RPMI8226 (cell line): ENCODE measurements at regions not wholly inside any gene's neighbourhood (a gene's known extent, or its start where the extent isn't known, plus 50 kb on each side); places are given as distances from the start of the nearest gene placed in this dataset.
A peak's percentile ranks its signal among the peaks of the same experiment; 100 is the strongest.
"Not testable (repeated sequence)": the region's sequence is repeated elsewhere in the genome, so short reads cannot be mapped to it uniquely, and the experiment has no call there.

Source experiments
- DNase-seq: peaks from one replicate; pipeline ENCODE4 v3.0.0-alpha.2; 2015

GRCh38 chr3:170814822-170815221 lies 55.2 kb downstream of the RPL22L1 start:
- DNase-seq: no peak

DNA sequence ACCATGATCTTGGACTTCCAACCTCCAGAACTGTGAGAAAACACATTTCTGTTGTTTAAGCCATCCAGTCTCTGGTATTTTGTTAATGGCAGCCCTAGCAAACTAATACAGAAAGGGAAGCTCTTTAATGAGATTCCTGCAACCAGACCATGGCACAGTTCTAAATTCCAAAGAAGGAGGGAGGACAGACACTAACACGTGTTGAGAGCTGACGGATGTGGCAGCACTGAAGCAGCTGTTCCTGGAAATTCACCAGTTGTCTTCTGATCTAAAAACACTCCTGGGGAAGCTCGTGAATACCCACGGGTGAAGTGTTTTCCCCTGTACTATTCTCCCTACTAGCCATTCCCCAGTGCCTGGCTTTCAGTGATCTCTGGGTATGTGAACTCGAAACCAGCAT lies 56.7 kb downstream of the RPL22L1 start:
- DNase-seq: no peak

- peak; percentile 87 for DNase-seq
Observed at GRCh38 chr3:170811928-170812591, 57.9 kb downstream of the RPL22L1 start.

DNA sequence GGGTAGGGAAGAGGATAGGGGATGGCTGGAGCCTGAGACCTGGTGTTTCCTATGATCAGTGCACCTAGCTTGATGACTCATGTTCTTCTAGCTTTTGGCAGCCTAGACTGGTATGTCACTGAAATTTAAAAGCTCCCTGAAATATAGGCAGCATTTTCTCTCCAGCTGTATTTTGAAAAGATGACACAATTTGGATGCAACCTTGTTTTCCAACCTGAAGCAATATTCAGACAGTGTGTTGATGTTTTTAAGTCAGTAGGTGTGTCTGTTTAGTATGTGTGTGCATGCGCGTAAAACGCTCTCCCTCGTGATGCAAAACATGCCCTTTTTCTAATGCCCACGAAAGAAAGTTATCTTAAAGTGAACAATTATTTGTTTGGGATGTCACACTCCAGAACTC lies 58.5 kb downstream of the RPL22L1 start:
- no peak for DNase-seq

GRCh38 chr3:170809975-170810357 lies 60.0 kb downstream of the RPL22L1 start:
- DNase-seq: no peak

DNA sequence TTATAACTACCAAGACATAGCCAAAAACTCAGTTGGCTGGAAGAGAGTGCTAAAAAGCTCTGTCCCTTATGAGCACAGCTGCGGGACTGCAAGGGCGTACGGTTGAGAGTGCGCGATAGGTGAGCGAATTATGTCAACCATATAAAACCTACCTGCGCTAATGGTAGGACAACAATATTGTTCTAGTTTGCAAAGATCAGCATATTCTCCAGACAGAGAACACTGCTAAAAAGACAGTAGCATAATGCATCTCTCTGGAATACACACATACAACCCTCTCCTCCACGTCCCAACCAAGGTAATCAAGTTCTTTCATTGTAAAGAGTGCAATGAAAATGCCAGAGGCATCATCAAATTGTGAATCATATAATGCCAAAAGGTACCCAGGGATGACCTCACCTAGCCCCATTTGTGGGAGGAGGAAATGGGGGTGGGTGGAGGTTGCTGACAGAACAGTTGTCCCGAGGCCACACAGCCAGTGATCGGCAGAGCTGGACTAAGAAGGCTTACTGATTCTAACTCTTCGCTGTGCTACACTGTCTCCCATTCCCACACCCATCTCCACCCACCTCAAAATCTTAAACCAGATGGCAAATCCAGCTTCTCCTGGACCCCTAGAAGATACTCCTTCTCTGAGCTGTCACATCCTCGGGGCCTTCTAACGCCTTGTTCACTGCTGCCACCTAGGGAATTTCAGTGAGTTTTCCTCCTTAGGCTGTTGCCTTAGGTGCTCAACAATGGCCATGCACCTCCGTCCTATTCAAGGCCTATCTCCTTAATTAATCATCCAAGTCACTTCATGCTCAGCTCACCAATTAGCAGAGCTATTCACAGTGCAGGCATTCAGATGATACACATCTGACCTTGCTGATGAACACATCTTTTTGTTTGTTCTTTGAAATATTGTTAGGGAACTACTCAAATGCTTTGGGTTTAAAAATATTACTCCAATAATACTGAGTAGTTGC lies 60.7 kb downstream of the RPL22L1 start:
- peak; percentile 64 for DNase-seq

GRCh38 chr3:170808041-170808440 lies 62.0 kb downstream of the RPL22L1 start:
- no peak for DNase-seq

DNA sequence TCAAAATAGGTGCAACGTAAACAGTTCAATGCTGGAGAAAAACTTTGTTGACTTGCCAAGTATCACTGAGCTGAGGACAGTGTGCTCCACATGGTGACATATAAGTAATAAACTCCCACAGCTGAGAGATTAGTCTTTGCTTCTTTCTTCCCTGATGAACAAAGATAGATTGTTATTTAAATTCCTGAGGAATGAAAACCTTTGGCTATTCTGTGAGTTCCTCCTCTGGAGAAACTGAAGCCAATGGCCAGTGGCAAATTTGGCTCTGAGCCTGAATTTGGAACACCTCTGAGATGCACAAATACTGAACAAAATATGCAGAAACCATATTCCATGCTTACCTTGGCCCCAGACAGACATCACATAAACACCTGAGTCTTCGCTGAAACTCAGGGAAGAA lies 63.3 kb downstream of the RPL22L1 start:
- DNase-seq: no peak

DNA sequence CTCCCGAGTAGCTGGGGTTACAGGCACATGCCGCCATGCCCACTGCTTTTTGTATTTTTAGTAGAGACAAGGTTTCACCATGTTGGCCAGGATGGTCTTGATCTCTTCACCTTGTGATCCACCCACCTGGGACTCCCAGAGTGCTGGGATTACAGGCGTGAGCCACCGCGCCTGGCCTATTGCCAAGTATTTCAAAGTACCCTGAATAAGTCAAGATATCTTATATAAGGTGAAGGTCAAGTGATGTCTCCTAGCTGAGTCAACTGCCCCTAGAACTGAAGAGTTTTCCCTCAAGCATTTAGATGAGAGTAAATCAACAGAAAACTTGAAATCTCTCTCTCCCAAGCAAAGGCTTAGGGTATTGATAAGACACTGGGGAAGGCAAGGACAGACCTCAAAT lies 63.9 kb downstream of the RPL22L1 start:
- DNase-seq: no peak

DNA sequence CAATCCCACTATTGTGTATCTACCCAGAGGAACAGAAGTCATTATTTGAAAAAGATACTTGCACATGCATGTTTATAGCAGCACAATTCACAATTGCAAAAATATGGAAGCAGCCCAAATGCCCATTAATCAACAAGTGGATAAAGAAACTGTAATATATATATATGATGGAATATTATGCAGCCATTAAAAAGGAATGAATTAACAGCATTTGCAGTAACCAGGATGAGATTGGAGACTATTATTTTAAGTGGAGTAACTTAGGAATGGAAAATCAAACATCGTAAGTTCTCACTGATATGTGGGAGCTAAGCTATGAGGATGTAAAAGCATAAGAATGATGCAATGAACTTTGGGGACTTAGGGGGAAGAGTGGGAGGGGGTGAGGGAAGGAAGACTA lies 64.7 kb downstream of the RPL22L1 start:
- DNase-seq: not testable (repeated sequence)

DNA sequence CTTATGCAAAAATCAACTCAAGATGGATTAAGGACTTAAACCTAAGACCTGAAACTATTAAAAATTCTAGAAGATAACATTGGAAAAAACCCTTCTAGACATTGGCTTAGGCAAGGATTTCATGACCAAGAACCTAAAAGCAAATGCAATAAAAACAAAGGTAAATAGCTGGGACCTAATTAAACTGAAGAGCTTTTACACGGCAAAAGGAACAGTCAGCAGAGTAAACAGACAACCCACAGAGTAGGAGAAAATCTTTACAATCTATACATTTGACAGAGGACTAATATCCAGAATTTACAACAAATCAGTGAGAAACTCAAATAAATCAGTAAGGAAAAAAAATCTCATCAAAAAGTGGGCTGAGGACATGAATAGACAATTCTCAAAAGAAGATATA lies 65.4 kb downstream of the RPL22L1 start:
- DNase-seq: not testable (repeated sequence)

DNA sequence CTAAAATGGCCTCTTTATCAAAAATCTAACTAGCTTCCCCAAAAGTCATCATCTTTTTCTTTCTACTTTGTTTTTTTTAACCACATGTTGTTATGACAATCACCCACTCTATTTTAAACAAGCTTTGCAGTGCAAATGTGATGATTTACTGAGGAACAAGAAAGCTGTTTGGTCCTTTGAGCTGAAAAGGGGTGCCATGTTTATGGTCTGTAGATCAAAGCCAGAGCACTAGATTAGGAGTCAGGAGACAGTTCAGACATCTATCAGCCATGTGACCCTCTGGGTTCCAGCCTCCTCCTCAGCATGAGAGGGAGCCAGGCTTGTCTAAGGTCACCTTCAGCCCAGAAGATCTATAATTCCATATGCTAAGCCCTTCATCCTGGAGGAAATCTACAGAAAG lies 65.9 kb downstream of the RPL22L1 start:
- no peak for DNase-seq

- DNase-seq: no peak
Observed at GRCh38 chr3:170802164-170803151, 67.5 kb downstream of the RPL22L1 start.

GRCh38 chr3:170801597-170801996 lies 68.4 kb downstream of the RPL22L1 start:
- DNase-seq: no peak

DNA sequence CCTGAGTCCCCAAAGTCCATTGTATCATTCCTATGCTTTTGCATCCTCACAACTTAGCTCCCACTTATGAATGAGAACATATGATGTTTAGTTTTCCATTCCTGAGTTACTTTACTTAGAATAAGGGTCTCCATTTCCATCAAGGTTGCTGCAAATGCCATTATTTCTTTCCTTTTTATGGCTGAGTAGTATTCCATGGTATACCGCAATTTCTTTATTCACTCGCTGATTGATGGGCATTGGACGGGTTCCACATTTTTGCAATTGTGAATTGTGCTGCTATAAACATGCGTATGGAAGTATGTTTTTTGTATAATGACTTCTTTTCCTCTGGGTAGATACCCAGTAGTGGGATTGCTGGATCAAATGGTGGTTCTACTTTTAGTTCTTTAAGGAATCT lies 69.7 kb downstream of the RPL22L1 start:
- not testable (repeated sequence) for DNase-seq

DNA sequence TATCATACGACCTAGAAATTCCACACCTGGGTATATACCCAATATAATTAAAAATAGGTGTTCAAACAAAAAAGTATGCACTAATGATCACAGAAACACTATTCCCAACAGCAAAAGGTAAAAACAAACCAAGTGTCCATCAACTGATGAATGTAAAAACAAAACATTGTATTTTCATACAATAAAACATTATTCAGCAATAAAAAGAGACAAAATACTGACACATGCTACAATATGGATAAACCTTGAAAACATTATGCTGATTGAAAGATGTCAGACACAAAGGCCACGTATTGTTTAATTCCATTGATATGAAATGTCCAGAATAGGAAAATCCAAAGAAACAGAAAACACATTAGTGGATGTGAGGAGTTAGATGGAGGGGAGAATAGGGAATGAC lies 71.0 kb downstream of the RPL22L1 start:
- DNase-seq: no peak

- no peak for DNase-seq
Observed at GRCh38 chr3:170797685-170798084, 72.3 kb downstream of the RPL22L1 start.

DNA sequence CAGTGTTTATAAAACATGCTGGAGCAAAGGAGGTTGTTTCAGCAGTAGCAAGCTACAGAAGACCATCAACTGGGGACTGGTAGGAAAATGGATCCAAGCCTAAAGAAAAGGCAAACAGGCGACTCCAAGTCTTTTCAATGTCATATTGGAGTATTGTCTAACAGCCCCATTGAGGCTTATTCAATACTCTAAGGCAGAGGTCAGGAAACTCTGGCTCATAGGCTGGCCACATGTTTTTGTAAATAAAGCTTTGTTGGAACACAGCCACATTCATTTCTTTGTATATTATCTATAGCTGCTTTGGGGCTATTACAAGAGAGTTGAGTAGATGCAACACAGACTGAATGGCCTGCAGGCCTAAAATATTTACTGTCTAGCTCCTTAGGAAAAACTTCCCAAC lies 77.5 kb downstream of the RPL22L1 start:
- DNase-seq: no peak

- no peak for DNase-seq
Observed at GRCh38 chr3:170790647-170791046, 79.3 kb downstream of the RPL22L1 start.

- no peak for DNase-seq
Observed at GRCh38 chr3:170787464-170787863, 82.5 kb downstream of the RPL22L1 start.

- no peak for DNase-seq
Observed at GRCh38 chr3:170785454-170785853, 84.5 kb downstream of the RPL22L1 start.

GRCh38 chr3:170784406-170784805 lies 85.6 kb downstream of the RPL22L1 start:
- no peak for DNase-seq

DNA sequence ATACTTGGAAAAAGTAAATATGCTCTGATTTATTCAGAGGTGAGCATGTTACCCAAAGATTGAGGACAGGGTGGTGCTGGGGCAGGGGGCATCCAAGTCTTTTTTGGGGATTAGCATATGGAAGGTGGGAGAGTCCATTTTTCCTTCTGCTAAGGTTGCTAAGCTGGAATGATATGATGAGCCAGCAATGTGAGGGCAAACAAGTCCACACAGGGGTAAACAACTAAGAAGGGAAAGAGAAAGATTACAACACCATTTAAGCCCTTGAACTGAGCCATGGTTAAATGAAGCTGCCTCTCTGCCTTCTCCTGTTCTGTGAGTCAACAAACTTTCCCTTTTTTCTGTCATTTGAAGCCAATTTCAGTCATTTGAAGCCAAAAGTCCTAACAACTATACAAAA lies 89.0 kb downstream of the RPL22L1 start:
- no peak for DNase-seq
